GM21528 (cell line): ENCODE measurements at regions not wholly inside any gene's neighbourhood (a gene's known extent, or its start where the extent isn't known, plus 50 kb on each side); places are given as distances from the start of the nearest gene placed in this dataset.

Experiments
- ATAC-seq: cut with Tn5 transposase; IDR thresholded peaks from one replicate; pipeline ENCODE4 v1.9.1; 2021; ENCODE audit warnings: mild to moderate bottlenecking, moderate library complexity; ENCODE audit not compliant: unreplicated experiment, low FRiP score

DNA sequence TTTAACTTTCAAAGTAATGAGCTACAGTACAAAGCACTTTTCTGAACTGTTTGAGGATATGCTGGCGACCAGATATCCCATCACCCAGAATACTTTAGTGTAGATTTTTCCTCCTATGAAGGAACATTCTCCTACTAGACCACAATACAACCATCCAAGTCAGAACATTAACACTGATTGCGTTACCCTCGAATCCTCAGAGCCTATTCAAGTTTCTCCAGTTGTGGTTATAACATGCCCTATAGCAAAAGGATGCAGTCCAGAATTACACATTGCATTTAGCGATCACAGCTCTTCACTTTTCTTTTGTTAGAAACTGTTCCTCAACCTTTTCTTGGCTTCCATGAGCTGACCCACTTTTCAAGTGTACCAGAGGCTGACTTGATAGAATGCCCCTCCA is 87.4 kb upstream of the SOX4 start:
- ATAC-seq, result no peak

DNA sequence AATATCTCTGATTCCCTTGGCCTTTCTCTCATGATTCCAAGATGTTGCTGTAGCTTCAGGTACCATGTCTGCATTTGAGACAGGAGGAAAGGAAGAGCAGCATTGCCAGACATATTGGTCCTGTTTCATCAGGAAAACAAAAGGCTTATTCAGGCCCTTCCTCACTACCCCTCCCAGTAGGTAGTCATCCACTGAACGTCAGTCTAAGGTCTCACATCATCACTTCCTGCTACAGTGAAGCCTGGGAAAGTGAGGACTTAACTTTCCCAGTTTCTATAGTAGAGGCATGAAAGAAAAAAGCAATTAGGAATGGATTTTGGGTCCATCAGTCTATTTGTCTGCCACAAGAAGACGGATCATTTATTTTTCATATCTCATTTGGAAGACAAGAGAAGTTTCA is 85.7 kb upstream of the SOX4 start:
- no peak for ATAC-seq

DNA sequence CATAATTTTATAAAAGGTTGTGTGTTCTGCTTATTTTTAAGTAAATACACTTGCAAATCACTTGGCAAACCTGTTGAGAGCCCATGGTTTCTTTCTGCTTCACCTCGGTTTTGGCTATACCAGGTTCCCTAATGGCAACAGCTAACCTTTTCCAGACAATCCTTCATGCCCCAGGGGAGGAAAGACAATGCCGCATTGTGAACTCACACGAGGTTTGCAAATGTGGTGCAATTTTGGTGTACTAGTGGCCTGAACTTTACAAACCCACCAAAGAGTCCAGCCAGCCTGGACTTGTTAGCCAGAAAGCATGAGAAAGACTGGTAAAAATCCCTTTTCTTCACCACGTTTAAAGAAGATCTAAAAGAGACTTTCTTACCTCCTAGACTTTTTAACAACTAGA is 84.8 kb upstream of the SOX4 start:
- ATAC-seq, result no peak

DNA sequence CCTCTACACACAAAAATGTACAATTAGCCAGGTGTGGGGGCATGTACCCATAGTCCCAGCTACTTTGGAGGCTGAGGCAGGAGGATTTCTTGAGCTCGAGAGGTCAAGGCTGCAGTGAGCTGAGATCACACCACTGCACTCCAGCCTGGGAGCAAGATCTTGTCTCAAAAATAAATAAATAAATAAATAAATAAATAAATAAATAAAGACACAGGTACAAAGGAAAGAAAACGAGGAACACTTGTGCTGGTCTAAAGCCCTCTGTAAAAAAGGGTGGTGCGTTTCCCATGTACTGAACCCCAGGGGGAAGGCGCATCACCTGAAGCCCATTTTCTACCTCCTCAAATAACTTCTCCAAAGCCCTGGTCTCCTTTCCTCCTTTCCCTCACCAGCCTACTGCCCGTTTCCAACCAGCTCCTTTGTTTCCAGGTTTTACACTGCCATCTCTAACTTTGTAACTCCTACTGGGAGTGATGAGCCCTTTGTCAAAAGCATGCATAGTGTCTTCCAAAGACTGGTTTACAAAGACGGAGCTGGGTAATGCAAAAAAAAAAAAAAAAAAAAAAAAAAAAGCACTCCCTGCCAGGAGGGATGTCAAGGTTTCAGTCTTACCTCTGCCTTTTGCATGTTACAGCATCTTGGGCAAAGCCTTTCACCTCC is 81.5 kb upstream of the SOX4 start:
- no peak for ATAC-seq

DNA sequence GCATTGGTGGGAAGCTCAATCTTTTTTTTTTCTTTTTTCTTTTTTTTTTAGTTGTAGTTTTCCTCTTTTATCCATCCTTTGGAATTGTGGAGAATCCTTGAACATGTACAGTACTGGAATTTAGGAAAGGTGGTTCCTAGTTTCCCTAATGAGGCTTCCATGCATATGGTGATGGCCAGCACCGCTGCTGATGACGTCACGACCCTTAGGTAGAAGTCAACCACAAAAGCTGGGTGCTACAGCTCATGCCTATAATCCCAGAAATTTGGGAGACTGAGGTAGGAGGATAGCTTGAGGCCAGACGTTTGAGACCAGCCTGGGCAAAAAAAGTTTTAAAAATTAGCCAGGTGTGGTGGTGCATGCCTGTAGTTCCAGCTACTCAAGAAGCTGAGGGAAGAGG is 79.3 kb upstream of the SOX4 start:
- ATAC-seq, result no peak

DNA sequence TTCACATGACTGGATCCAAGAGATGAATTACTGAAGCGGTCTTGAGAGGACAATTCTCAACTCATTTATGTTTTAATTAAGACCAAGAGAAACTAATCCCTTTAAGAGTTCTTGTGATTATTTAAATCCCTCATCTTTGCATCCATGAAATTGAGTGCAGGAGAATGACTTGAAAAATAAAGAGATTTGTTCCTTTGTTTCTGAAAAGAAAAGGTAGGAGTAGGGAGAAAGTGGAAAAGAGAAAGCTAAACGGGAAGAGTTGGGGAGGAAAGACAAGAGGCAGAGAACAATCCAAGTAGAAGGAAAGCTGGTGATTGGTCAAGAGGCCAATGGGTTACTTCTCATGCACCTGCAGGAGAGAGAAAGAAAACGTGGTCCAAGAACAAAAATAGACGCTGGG is 75.2 kb upstream of the SOX4 start:
- ATAC-seq, result no peak

DNA sequence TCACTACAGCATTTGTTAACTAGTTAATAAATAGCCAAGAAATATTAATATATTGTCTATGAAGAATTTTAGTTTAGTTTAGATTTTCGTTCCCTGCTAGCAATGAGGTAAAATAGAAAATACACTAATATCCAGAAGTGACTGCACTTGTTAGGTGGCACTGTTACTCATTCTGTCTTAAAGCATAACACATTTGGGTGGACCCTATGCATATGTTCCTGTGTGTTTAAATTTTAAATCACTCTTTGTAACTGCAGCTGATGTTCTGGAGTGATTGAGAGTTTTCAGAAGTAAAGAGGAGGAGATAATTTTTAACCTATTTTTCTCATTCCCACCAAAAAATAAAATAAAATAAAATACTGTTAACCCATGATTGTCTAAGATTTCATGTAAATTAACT is 73.9 kb upstream of the SOX4 start:
- ATAC-seq, result no peak

DNA sequence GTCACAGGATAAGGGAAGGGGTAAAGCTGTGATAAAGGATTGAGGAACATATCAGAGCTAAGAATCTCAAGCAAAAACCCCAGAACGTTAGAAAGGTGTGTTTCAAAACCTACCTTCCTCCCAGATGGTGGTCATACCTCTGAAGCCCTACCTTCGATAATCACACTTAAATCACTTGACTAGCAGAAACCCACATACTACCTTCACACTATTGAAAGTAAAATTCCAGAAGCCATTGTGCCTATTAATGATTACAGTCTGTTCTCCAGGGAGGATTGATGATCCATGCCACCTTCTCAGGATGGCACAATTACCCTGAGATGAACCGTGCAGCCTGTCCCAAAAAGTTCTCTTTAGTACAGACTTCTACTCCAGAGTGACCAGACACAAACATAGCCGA is 72.3 kb upstream of the SOX4 start:
- ATAC-seq, result no peak

DNA sequence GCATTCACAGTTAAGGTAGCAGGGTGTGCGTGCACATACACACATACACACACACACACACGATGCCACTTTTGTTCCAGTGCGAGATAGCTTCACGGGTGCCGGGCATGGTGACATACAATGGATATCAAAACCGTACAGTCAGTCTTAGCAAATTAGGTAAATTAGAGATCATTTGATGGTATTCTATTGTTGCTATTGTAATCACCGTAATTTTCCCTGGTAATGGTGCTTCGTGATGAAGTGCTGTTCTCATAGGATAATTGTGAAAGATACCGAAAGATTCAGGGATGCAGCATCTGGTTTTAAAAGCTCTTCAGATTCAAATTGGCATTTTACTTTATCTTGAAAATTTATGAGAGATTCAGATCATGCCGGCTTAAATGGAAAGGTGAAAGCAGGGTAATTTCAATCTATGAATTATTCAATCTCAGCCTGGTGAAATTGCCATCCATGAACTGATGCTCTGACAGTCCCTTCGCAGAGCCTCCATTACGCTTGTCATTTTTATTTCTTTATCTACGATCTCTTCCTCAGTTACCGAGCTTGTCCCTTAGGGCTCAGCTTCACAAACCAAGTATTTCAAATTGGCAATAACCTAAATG is 71.3 kb upstream of the SOX4 start:
- ATAC-seq, result no peak

DNA sequence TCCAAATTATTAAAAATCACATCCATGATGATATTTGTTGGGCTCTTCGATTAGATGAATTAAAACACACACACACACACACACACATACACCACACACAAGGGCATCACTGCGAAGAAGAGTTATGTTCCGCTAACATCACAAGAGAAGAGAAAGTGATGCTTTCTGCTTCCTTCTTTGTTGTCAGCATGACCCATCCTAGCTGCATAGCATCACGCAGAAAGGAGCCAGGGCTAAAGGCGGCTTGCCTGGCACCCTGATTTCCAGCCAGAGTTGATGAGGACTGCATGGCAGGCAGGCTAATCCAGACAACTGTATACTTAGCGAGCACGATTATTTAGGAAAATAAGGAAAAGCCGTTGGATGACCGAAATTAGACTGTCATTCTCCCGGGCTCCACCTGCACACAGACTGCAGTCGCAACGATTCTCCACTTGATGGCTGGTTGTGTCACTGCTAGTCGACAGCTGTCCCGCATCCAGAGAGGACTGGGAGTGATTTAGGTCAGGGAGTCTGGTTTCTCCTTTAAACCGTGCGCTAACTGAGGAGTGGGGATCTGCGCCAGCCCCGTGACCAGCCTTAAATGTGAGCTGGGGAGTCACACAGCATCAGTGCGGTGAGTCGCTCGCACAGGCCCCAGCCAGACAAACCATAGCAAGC is 70.6 kb upstream of the SOX4 start:
- no peak for ATAC-seq

DNA sequence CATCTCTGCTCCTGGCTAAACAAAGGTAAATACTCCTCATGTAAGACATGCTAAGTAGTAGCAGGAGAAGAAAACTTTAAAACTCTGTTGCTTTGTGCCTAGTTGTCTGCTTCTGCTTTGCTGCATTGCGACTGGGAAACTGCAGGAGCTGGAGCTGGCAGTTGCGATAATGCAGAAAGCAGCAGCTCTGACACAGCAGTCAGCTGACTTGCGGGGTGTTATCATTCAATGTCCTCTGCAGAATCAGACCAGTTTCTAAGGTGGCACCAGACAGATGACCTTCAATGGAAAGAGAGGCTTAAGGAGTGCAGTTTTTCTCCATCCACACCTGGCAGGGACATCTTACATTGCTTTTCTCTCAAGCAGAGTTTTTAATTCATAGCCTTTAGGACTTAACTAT is 69.9 kb upstream of the SOX4 start:
- ATAC-seq, result no peak

DNA sequence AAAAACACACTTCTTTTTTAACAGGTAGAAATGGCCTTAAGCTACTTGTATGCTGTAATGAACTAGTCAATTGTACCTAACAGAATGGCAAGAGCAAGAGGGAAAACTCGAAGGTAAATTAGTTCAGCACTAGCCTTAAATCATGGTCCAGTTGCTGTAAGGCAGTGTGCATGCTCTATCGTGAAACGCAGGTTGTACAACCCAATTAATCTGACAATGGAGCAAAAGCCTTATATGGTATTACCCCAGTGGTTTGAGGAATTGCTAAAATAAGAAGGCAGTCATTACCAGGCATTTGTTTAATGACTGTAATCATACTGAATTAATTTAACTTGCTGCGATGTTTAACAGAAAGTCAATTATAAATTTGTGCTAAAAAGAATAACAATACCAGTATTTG is 69.3 kb upstream of the SOX4 start:
- no peak for ATAC-seq

DNA sequence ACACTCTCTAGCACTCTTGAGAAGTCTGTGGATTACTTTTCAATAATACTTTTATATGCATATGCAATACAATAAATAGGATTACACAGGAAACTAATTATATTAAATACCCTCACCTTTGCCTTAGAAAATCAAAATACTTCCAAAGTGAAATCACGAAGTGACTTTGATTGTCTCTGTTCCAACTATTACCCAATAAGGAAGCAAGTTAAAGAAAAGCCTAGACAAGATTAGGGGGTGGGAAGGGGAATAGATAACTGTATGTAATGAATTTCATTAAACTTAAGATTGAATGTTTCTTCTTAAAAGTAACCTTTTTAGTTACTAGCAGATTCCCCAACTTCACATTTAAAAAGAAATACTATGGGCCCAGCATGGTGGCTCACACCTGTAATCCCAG is 66.6 kb upstream of the SOX4 start:
- ATAC-seq, result no peak

DNA sequence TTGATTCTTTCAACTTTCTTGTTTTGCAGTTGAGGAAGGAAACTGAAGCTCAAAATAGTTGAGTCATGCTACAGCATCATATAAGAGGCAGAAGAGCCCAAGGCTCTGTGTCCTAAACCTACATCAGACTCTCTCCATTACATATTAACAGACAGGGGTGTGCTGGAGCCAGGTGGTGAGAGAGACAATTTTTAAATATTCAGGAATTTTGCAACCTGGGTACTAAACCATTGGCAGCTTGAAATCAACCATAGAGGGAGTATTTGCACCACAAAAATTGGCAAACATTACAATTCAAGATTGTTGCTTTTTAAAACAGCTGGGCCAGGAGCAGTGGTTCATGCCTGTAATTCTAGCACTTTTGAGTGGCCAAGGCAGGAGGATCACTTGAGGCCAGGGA is 65.8 kb upstream of the SOX4 start:
- no peak for ATAC-seq

DNA sequence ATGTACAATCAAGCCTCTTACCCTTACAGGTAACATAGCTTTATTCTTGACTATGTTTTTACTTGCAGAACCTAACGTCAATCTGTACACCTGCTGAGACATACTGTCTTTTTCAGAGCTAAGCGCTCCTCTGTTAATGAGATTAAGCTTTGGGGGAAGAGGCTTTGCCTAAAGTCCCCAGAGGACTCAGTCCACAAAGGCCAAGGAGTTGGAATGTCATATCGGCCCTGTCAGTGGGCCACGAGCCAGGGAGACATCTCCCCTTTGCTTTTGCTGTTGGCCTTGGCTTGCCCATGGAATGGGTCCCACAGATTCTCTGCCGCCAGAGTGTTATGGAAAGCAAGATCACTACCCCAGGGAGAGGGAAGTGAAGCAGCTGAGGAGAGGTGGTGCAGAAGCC is 64.1 kb upstream of the SOX4 start:
- no peak for ATAC-seq

DNA sequence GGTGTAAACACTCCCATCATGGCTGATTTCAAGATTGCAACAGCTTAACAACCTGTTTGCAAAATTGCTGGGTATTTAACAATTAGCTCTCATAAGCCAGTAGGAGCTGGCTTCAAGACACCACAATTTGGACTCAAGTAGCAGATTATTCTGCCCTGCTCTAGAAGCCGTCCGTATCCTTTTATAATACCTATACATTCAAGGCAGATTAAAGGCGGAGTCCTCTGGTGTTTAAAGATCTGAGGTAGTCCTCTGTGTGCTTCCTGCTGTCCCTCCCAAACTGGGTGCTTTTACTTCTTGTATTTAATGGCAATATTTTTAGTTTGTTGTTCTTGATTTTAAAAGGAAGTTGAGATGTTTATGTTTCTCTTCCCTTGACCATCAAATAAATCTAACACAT is 62.2 kb upstream of the SOX4 start:
- no peak for ATAC-seq

DNA sequence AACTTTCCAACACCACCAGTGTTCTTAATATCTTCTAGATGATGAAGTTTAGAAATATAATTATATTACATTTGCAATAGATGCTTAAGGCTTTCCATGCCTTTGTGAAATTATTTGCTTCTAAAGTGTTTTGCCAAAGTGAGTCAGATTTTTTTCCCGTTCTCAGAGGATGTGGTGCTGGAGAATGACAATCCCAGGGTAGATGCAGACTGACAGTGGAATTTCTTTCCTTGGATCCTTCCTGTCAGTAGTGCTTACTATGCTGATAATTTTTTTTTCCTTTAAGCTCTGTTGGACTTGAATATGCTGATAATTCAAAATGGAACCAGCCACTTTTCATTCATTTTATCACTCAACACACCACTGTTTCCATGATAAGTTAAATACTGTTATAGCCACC is 59.9 kb upstream of the SOX4 start:
- ATAC-seq, result no peak

DNA sequence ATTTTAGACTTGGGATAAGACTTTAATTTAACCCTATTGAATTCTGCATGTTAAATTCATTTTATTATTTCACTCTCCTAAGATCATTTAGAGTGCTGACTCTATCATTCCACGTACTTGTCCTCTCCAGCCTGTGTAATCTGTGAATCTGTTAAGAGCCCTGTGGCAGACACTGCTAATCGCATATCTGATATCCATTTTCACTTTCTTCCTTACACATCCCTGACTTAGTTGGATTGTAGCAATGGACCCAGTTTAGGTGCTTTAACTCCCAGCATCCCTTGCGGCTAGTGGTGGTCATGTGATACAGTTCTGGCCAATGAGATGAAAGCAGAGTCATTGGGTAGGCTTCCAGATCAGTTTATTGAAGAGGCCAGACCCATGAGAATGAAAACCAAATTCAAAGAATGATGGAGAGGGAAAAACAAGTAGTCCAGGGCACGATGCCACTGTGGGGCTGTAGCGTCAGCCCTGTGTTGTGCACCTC is 57.2 kb upstream of the SOX4 start:
- ATAC-seq, result no peak

DNA sequence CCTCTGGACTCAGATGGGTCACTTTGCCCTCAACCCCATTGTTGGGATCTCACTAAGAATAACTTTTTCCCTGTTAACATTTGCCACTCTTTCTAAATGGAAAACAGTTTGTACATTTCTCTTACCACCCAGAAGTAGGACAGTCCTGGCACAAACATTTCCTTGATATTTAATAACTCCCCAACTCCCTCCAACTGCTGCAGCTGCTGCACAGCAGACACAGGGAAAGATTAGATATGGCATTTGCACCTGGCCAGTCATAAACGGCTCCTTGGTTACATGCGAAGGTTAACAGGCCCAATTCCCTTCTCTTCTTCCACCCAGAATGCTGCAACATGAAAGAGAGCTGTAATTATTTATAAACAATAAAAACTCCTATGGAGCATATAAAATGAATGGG is 55.9 kb upstream of the SOX4 start:
- no peak for ATAC-seq

DNA sequence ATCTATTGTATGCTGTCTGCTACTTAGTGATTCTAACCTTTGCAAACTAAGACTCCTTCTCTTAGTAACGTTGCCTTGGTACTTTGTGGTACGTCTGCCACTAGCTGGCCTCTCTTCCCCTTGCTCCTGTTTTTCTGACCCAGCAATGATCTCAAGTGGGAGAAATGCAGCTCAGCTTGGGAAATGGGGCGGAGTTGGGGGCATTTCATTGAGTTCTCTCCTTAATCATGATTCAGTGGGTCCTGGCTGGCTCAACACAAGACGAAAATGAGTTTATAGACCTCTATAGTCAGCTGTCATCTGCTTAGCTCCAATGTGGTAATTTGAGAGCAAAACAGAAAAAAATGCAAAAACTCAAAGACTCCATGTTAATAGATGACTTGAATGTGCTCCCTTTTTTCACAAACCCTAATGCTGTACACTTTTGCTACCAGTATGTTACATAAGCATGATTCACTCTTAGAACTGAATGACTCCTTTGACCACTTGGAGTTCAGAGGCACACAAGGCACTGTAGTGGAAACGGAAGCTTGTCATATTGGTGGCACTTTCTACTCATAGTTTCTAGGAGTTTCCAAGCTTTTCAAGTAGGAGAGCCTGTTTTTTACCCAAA is 55.3 kb upstream of the SOX4 start:
- ATAC-seq, result no peak

DNA sequence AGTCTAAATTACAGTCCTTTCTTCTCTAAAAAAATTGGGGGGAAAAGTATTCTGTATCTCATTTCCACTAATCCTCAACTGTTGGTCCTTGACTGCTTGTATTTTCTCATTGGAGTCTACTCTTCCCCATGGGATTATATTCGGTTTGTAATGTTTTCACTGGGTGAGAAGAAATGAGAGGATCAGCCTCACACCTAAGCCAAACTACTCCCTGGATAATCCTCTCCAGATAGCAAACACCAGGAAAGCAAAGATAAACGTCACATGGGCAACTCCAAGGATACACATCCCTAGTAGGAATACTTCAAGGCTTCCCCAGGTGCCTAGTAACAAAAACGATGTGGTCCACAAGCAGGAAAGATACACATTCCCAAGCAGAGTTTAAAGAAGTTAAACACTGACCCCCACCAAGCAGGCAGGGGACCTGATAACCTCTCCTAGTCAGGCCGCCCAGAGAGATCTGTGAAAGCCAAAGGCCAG is 53.9 kb upstream of the SOX4 start:
- ATAC-seq, result no peak
